ENCODE measurements at regions not wholly inside any gene's neighbourhood (a gene's known extent, or its start where the extent isn't known, plus 50 kb on each side); places are given as distances from the start of the nearest gene placed in this dataset.

- no peak for TF ChIP-seq CTCF (IDR thresholded peaks at IDR 0.05; ENCODE audit: low read depth, low read length)
- H3K4me3 ChIP-seq (ENCODE audit: low read depth, low read length): no peak overlapping the region
Observed at GRCh38 chr5:53326424-53327153, 153.8 kb upstream of the FST start.

- no peak overlapping the region for H3K4me3 ChIP-seq (ENCODE audit: low read depth, low read length)
- no peak for TF ChIP-seq CTCF (IDR thresholded peaks at IDR 0.05; ENCODE audit: low read depth, low read length)
Observed at GRCh38 chr5:53327811-53328334, 152.6 kb upstream of the FST start.

GRCh38 chr5:53330491-53330890 lies 149.9 kb upstream of the FST start:
- H3K4me3 ChIP-seq (ENCODE audit: low read depth, low read length): no peak overlapping the region
- TF ChIP-seq CTCF (IDR thresholded peaks at IDR 0.05; ENCODE audit: low read depth, low read length): no peak

- no peak for TF ChIP-seq CTCF (IDR thresholded peaks at IDR 0.05; ENCODE audit: low read depth, low read length)
- H3K4me3 ChIP-seq (ENCODE audit: low read depth, low read length): no peak overlapping the region
Observed at GRCh38 chr5:53331463-53331862, 149.0 kb upstream of the FST start.

GRCh38 chr5:53333160-53333559 lies 147.3 kb upstream of the FST start:
- no peak for TF ChIP-seq CTCF (IDR thresholded peaks at IDR 0.05; ENCODE audit: low read depth, low read length)

GRCh38 chr5:53334431-53334941 lies 145.9 kb upstream of the FST start:
- TF ChIP-seq CTCF (IDR thresholded peaks at IDR 0.05; ENCODE audit: low read depth, low read length): no peak
- H3K4me3 ChIP-seq (ENCODE audit: low read depth, low read length): no peak overlapping the region

More at GRCh38 chr5:53333160-53333559, 147.3 kb upstream of the FST start:
- H3K4me3 ChIP-seq (ENCODE audit: low read depth, low read length): no peak overlapping the region

- TF ChIP-seq CTCF (IDR thresholded peaks at IDR 0.05; ENCODE audit: low read depth, low read length): no peak
- H3K4me3 ChIP-seq (ENCODE audit: low read depth, low read length): no peak overlapping the region
Observed at GRCh38 chr5:53335115-53335514, 145.3 kb upstream of the FST start.
